GM23338 (cell line): ENCODE measurements at regions not wholly inside any gene's neighbourhood (a gene's known extent, or its start where the extent isn't known, plus 50 kb on each side); places are given as distances from the start of the nearest gene placed in this dataset.

Experiments used
- ATAC-seq: fragments of 200-7000 bp; cut with Tn5 transposase; 3 replicates; pipeline ENCODE4 v1.9.1; 2020
- DNase-seq: peaks from one replicate; pipeline ENCODE4 v3.0.0-alpha.2; 2015; ENCODE audit warnings: low spot score
- H2AFZ ChIP-seq: fragments of 200-600 bp; sonication (generic); 2 replicates; pipeline ENCODE4 v1.8.0; 2016; ENCODE audit warnings: antibody characterized with exemption, mild to moderate bottlenecking, moderate library complexity
- H3F3A ChIP-seq: fragments of 200-600 bp; sonication (generic); replicated peaks from 2 replicates; pipeline ENCODE4 v1.8.0; 2017; ENCODE audit warnings: antibody characterized with exemption, mixed run types, low read depth
- H3K27ac ChIP-seq: fragments of 200-600 bp; sonication (generic); 2 replicates; pipeline ENCODE4 v1.6.1; 2016; ENCODE audit warnings: low read depth
- H3K27me3 ChIP-seq: fragments of 200-600 bp; sonication (generic); 2 replicates; pipeline ENCODE4 v1.8.0; 2016; ENCODE audit warnings: mild to moderate bottlenecking, mixed run types, moderate library complexity; ENCODE audit not compliant: insufficient read depth
- H3K36me3 ChIP-seq: fragments of 200-600 bp; sonication (generic); 2 replicates; pipeline ENCODE4 v1.8.0; 2016; ENCODE audit warnings: mild to moderate bottlenecking; ENCODE audit not compliant: insufficient read depth
- H3K4me1 ChIP-seq: fragments of 200-600 bp; sonication (generic); 2 replicates; pipeline ENCODE4 v1.8.0; 2016; ENCODE audit warnings: mild to moderate bottlenecking, moderate library complexity; ENCODE audit not compliant: insufficient read depth
- H3K4me2 ChIP-seq: fragments of 200-600 bp; sonication (generic); 2 replicates; pipeline ENCODE4 v1.7.1; 2017; ENCODE audit warnings: mixed run types
- H3K4me3 ChIP-seq: fragments of 200-600 bp; sonication (generic); 2 replicates; pipeline ENCODE4 v1.6.1; 2016; ENCODE audit warnings: mixed run types
- H3K79me2 ChIP-seq: fragments of 200-600 bp; sonication (generic); replicated peaks from 2 replicates; pipeline ENCODE4 v1.8.0; 2017; ENCODE audit warnings: mild to moderate bottlenecking; ENCODE audit not compliant: insufficient read depth
- H3K9me2 ChIP-seq: fragments of 200-600 bp; sonication (generic); 2 replicates; pipeline ENCODE4 v1.8.0; 2017; ENCODE audit not compliant: insufficient read depth
- H4K20me1 ChIP-seq: fragments of 200-600 bp; sonication (generic); replicated peaks from 2 replicates; pipeline ENCODE4 v1.8.0; 2017; ENCODE audit warnings: mild to moderate bottlenecking; ENCODE audit not compliant: insufficient read depth
- H3K27ac Mint-ChIP-seq: 2 replicates; pipeline ENCODE4 v1.8.0; 2020; ENCODE audit warnings: inconsistent platforms, mild to moderate bottlenecking, moderate library complexity, mixed read lengths
- H3K27me3 Mint-ChIP-seq: 3 replicates; pipeline ENCODE4 v1.8.0; 2022; ENCODE audit warnings: low read depth, mild to moderate bottlenecking, moderate library complexity, mixed read lengths, inconsistent platforms; ENCODE audit not compliant: insufficient read depth, poor library complexity
- H3K36me3 Mint-ChIP-seq: 3 replicates; pipeline ENCODE4 v1.8.0; 2021; ENCODE audit warnings: low read depth, mild to moderate bottlenecking, inconsistent platforms, moderate library complexity, mixed read lengths
- H3K4me1 Mint-ChIP-seq: 3 replicates; pipeline ENCODE4 v1.8.0; 2020; ENCODE audit warnings: mild to moderate bottlenecking, inconsistent platforms, mixed read lengths
- H3K4me3 Mint-ChIP-seq: 3 replicates; pipeline ENCODE4 v1.8.0; 2021; ENCODE audit warnings: moderate library complexity, mild to moderate bottlenecking, inconsistent platforms, mixed read lengths
- H3K9me3 Mint-ChIP-seq: 3 replicates; pipeline ENCODE4 v1.8.0; 2020; ENCODE audit warnings: moderate library complexity, mild to moderate bottlenecking, inconsistent platforms, mixed read lengths
- CTCF ChIP-seq, 2 experiments: fragments of 200-600 bp in 1 of 2; sonication (generic) in 1 of 2; conservative IDR thresholded peaks; 2 replicates each; pipeline versions ENCODE4 v1.5.1 to v1.6.1; 2016 to 2017; ENCODE audit warnings: antibody characterized with exemption in 2 of 2, low read depth in 2 of 2, mild to moderate bottlenecking in 2 of 2, moderate library complexity in 1 of 2
- JUNB ChIP-seq: IDR thresholded peaks from one replicate; pipeline ENCODE4 v1.6.1; 2016; ENCODE audit warnings: antibody characterized with exemption; ENCODE audit not compliant: unreplicated experiment
- NANOG ChIP-seq: IDR thresholded peaks from 2 replicates; pipeline ENCODE4 v1.6.1; 2016; ENCODE audit warnings: antibody characterized with exemption, borderline replicate concordance
- POLR2AphosphoS5 ChIP-seq: IDR thresholded peaks from 2 replicates; pipeline ENCODE4 v1.6.1; 2016; ENCODE audit warnings: antibody characterized with exemption, low read depth
- ZNF114 ChIP-seq: fragments of 250-450 bp; sonication (Bioruptor Pico); IDR thresholded peaks from 2 replicates; pipeline ENCODE4 v1.5.0; 2020; ENCODE audit warnings: mild to moderate bottlenecking, moderate library complexity
- ZNF462 ChIP-seq: fragments of 250-450 bp; sonication (Bioruptor Pico); IDR thresholded peaks from 2 replicates; pipeline ENCODE4 v1.5.0; 2020; ENCODE audit warnings: mild to moderate bottlenecking, moderate library complexity

DNA sequence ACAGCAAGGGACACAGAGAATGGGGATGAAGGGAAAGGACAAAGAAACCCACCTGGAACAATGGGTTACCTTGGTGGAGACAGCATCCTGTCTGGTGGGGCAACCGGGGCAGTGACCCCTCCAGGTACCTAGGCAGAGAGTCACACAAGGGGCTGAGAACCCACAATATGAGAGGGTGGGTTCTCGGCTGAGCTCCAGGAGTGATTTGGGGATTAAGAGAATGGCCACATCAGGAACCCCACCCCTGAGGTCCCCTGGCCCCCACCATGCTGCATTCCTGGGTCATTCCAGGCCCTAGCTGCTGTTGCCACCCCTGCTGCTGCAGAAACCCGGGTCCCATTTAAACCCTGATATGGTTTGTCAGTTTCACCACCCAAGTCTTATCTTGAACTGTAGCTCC lies 172.3 kb downstream of the RTP5 start:
- H3K27ac ChIP-seq: no peak overlapping the region
- H4K20me1 ChIP-seq: peaks cover 6% of the 10 kb centered on the region; the same call in 1 of the 2 replicates
- H3K4me3 ChIP-seq: no peak overlapping the region
- Mint-ChIP-seq H3K4me1 (peaks cover 7% of the 10 kb centered on the region; the same call in 2 of the 3 replicates), H3K36me3 (peaks cover 6% of the 10 kb centered on the region; the same call in 1 of the 3 replicates), H3K27ac (no peak overlapping the region), H3K9me3 (peaks cover 10% of the 10 kb centered on the region; the same call in 2 of the 3 replicates), H3K27me3 (peaks cover 71% of the 10 kb centered on the region), H3K4me3 (no peak overlapping the region)
- no peak overlapping the region for H3K4me2 ChIP-seq
- no peaks in the 10 kb centered on the region for H3K36me3 ChIP-seq
- H3F3A ChIP-seq: no peaks in the 10 kb centered on the region
- no peaks in the 10 kb centered on the region for H3K9me2 ChIP-seq
- no peaks in the 10 kb centered on the region for H3K4me1 ChIP-seq
- no peaks in the 10 kb centered on the region for H3K79me2 ChIP-seq
- H2AFZ ChIP-seq: no peak overlapping the region
- H3K27me3 ChIP-seq: peaks cover 83% of the 10 kb centered on the region
- TF ChIP-seq JUNB: no peak
- no peak for TF ChIP-seq ZNF114 (CRISPR knock-in tag)
- TF ChIP-seq CTCF (conservative IDR thresholded peaks at IDR 0.05; ENCODE audit: low read depth in 2 of 2): no peak
- no peak for TF ChIP-seq POLR2AphosphoS5
- no peak for TF ChIP-seq ZNF462
- TF ChIP-seq NANOG: no peak
- no peak for ATAC-seq
- no peak for DNase-seq
